ENCODE measurements at regions not wholly inside any gene's neighbourhood (a gene's known extent, or its start where the extent isn't known, plus 50 kb on each side); places are given as distances from the start of the nearest gene placed in this dataset.

DNA sequence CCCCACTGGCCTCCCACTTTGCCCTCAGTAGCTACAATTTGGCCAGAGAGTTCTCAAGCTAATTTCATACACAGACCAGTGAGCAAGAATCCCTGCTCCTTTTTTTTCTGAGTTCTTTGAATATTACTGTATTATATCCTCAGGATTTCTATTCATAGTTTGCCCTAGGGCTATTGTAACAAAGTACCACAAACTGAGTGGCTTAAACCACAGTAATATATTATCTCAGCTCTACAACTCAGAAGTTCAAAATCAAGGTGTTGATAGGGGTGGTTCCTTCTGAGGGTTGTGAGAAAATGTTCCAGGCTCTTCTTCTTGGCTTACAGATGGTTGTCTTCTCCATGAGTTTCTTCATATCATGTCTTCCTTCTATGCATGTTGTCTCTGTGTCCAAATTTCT, 289.4 kb upstream of the ESRRG start:
- no peaks in the 10 kb centered on the region for H3K36me3 ChIP-seq
- no peak overlapping the region for H3K27ac ChIP-seq
- no peaks in the 10 kb centered on the region for H3K4me1 ChIP-seq
- TF ChIP-seq, protein P1, sequence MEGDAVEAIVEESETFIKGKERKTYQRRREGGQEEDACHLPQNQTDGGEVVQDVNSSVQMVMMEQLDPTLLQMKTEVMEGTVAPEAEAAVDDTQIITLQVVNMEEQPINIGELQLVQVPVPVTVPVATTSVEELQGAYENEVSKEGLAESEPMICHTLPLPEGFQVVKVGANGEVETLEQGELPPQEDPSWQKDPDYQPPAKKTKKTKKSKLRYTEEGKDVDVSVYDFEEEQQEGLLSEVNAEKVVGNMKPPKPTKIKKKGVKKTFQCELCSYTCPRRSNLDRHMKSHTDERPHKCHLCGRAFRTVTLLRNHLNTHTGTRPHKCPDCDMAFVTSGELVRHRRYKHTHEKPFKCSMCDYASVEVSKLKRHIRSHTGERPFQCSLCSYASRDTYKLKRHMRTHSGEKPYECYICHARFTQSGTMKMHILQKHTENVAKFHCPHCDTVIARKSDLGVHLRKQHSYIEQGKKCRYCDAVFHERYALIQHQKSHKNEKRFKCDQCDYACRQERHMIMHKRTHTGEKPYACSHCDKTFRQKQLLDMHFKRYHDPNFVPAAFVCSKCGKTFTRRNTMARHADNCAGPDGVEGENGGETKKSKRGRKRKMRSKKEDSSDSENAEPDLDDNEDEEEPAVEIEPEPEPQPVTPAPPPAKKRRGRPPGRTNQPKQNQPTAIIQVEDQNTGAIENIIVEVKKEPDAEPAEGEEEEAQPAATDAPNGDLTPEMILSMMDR (IDR thresholded peaks at IDR 0.05) = no peak
- H3K9me3 ChIP-seq = no peaks in the 10 kb centered on the region
- no peak for DNase-seq
- no peak overlapping the region for H3K4me3 ChIP-seq
- no peaks in the 10 kb centered on the region for H3K27me3 ChIP-seq
- intact Hi-C loops (cut with DNase I) = no loop called here
- no peak overlapping the region for H3K9ac ChIP-seq (ENCODE audit: low read depth in 2 of 2, low read length in 2 of 2)

DNA sequence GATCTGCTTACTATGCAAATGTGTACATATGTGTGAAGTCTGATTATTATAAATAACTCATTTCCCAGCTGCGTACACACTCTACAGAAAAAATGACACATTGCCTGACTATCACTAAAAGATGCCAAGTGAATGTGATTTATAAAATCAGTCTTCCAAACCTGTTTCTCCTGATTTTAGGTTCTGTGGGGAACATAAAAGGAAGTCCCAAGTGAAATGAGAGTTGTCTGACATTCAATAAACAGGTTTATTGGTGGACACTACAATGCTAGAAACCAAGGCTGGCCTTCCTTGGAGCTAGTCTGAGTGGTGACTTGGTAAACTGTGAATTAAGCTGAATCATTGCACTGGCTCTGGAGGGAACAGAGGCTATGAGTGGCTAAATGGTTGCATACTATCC, 287.9 kb upstream of the ESRRG start:
- intact Hi-C loops (cut with DNase I) = no loop called here
- Histone ChIP-seq H3K27ac (no peak overlapping the region), H3K4me1 (no peaks in the 10 kb centered on the region), H3K4me3 (no peak overlapping the region), H3K9ac (ENCODE audit: low read depth in 2 of 2, low read length in 2 of 2) (no peak overlapping the region), H3K9me3 (no peaks in the 10 kb centered on the region), H3K36me3 (no peaks in the 10 kb centered on the region), H3K27me3 (no peaks in the 10 kb centered on the region)
- DNase-seq = no peak
- TF ChIP-seq, protein P1 (IDR thresholded peaks at IDR 0.05) = no peak

DNA sequence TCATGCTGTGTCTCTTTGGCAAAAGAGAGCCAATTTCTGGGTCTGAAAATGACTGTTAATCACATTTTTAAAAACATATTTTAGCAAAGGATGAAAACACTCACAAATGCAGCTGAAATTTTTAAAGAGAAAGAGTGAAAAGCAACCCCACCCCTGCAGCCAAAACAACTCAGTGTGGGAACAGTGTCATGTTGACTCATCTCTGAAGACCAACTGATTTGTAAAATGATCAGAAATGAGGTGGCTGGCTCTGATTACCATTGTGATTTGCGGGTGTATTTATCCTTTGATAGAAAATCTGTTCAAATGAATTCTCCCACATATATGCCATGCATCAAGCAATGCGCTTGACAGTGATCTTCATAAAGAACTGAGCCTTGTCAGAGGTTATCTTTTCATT, 287.0 kb upstream of the ESRRG start:
- H3K4me3 ChIP-seq = no peak overlapping the region
- no peaks in the 10 kb centered on the region for H3K36me3 ChIP-seq
- no peak for DNase-seq
- no peaks in the 10 kb centered on the region for H3K9me3 ChIP-seq
- no peaks in the 10 kb centered on the region for H3K4me1 ChIP-seq
- H3K9ac ChIP-seq (ENCODE audit: low read depth in 2 of 2, low read length in 2 of 2) = no peak overlapping the region
- no peak overlapping the region for H3K27ac ChIP-seq
- intact Hi-C loops (cut with DNase I) = no loop called here
- TF ChIP-seq, protein P1 (IDR thresholded peaks at IDR 0.05) = no peak
- no peaks in the 10 kb centered on the region for H3K27me3 ChIP-seq

DNA sequence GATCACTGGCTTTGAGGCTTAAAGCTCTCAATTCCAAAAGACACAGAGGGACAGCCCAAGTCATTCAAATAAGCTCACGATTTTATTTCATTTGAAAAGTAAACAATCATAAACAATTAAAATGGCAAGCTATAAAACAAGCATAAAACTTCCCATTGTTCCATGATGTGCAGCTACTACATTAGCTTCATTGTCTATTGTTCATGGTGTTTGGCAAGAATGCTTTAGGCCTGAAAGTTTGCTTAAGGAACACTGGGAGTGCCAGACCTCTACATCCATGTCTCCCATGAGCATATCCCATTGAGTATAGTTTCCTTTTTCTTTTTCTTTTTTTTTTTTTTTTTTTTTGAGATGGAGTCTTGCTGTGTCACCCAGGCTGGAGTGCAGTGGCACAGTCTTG, 286.1 kb upstream of the ESRRG start:
- DNase-seq = no peak

DNA sequence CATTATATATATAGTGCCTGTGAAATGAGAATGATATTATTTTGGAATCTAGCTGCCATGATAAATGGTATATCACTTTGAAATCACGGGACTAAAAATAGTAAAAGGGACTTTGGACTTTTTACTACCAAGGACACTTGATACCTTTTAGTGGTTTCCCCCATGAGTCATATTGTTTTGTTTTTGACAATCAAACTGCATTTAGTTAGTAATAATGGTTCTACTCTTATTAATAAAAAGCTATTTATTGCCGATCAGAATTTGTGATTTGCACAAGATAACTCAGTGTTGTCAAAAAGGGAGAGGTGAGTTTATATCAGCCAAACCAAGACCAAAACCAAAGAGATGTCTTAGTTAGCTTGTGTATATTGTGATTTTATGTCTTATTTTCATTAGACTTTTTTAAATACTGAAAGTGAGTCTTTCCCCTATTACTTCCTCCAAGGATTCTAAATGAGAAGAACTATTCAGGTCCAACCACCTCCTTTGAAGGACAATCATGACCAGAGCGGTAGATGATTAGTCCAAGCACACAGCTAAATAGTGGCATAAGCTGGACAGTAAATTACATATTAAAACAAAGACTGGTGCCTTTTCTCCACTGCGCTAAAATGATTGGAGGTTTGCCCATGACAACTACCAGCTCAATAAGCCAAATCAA, 281.7 kb upstream of the ESRRG start:
- TF ChIP-seq, protein P1 (IDR thresholded peaks at IDR 0.05) = no peak
- Histone ChIP-seq H3K4me1 (no peaks in the 10 kb centered on the region), H3K9me3 (no peaks in the 10 kb centered on the region), H3K27ac (no peak overlapping the region), H3K36me3 (no peaks in the 10 kb centered on the region), H3K9ac (ENCODE audit: low read depth in 2 of 2, low read length in 2 of 2) (no peak overlapping the region), H3K4me3 (no peak overlapping the region), H3K27me3 (no peaks in the 10 kb centered on the region)
- intact Hi-C loops (cut with DNase I) = no loop called here
- DNase-seq = no peak

More for the DNA sequence above, 286.1 kb upstream of the ESRRG start:
- TF ChIP-seq, protein P1 (IDR thresholded peaks at IDR 0.05) = no peak
- Histone ChIP-seq H3K27ac (no peak overlapping the region), H3K27me3 (no peaks in the 10 kb centered on the region), H3K4me1 (no peaks in the 10 kb centered on the region), H3K4me3 (no peak overlapping the region), H3K9me3 (no peaks in the 10 kb centered on the region), H3K36me3 (no peaks in the 10 kb centered on the region), H3K9ac (ENCODE audit: low read depth in 2 of 2, low read length in 2 of 2) (no peak overlapping the region)
- intact Hi-C loops (cut with DNase I) = no loop called here
